ENCODE measurements at regions not wholly inside any gene's neighbourhood (a gene's known extent, or its start where the extent isn't known, plus 50 kb on each side); places are given as distances from the start of the nearest gene placed in this dataset.

DNA sequence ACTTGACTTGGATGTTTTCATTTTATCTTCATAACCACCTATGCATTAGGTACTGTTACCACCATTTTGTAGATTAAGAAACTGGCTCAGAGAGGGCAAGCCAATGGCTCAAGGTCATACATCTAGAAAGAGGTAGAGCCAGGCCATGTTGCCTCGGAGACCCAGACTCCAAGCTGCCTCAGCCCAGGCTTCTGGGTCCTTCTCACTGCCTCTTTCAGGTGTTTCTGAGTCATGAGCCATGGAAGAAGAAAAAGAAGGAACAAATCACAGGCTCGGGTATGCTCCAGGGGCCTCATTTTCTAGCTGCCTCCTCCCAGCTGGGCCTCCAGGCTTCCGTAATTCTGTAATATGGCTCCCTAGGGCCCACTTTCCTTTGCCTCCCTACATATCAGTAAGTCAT is 226.5 kb upstream of the TOPAZ1 start:
- no peaks in the 10 kb centered on the region for H3K36me3 ChIP-seq (ENCODE audit: control insufficient read depth, low read depth, low read length)
- H3K4me1 ChIP-seq (ENCODE audit: control insufficient read depth, low read depth, low read length): peaks cover 15% of the 10 kb centered on the region
- no peak overlapping the region for H3K4me3 ChIP-seq (ENCODE audit: low read length)
- H3K27ac ChIP-seq (ENCODE audit: low read length): no peak overlapping the region
- H3K27me3 ChIP-seq (ENCODE audit: control insufficient read depth, insufficient read depth, low read length): no peaks in the 10 kb centered on the region
- H3K9me3 ChIP-seq (ENCODE audit: control insufficient read depth, low read depth, low read length): no peaks in the 10 kb centered on the region
- H3K9ac ChIP-seq (ENCODE audit: low read length): no peak overlapping the region

DNA sequence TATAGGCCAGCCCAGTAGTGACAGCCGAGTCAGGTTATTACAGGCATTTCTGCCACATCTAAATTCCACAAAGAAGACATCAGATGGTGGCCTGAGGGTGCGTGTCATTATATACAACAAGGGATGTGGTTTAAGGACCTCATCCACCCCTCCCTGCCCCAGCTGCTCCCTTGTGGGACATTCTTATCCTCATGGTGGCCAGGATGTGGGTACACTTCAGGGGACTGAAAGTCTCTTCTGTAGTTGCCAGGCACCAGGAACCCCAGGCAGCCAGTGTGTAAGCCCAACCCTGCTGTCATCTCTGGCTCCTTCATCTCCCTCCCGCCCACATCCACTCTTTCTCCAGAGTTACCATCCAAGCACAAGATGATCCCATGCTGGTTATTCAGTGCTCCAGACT is 224.9 kb upstream of the TOPAZ1 start:
- Histone ChIP-seq H3K9me3 (ENCODE audit: control insufficient read depth, low read depth, low read length) (no peaks in the 10 kb centered on the region), H3K4me3 (ENCODE audit: low read length) (no peak overlapping the region), H3K9ac (ENCODE audit: low read length) (no peak overlapping the region), H3K27ac (ENCODE audit: low read length) (no peak overlapping the region), H3K4me1 (ENCODE audit: control insufficient read depth, low read depth, low read length) (peaks cover 28% of the 10 kb centered on the region), H3K27me3 (ENCODE audit: control insufficient read depth, insufficient read depth, low read length) (peaks cover 16% of the 10 kb centered on the region), H3K36me3 (ENCODE audit: control insufficient read depth, low read depth, low read length) (no peaks in the 10 kb centered on the region)

DNA sequence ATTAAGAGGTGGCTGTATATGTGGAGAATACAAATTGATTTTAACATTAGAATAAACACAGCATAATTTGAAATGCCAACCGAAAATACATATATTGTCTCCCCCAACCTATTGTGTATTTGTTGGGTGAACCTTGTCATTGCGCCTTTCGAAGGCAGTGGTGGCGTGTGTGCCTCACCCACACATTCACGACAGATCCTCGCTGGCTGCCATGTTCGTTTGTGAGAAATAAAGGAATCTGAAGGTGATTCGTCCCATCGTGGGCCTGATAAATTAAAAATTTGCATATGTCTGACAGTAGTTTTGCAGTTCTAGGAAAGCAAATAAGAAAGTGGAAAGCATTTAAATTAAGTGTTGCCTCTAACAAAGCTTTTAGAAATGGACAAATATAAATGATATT is 222.8 kb upstream of the TOPAZ1 start:
- peaks cover 34% of the 10 kb centered on the region for H3K27me3 ChIP-seq (ENCODE audit: control insufficient read depth, insufficient read depth, low read length)
- no peak overlapping the region for H3K4me3 ChIP-seq (ENCODE audit: low read length)
- H3K4me1 ChIP-seq (ENCODE audit: control insufficient read depth, low read depth, low read length): peaks cover 33% of the 10 kb centered on the region
- peak overlapping the region; percentile 11 for H3K9ac ChIP-seq (ENCODE audit: low read length)
- H3K9me3 ChIP-seq (ENCODE audit: control insufficient read depth, low read depth, low read length): no peaks in the 10 kb centered on the region
- H3K27ac ChIP-seq (ENCODE audit: low read length): no peak overlapping the region
- H3K36me3 ChIP-seq (ENCODE audit: control insufficient read depth, low read depth, low read length): no peaks in the 10 kb centered on the region

DNA sequence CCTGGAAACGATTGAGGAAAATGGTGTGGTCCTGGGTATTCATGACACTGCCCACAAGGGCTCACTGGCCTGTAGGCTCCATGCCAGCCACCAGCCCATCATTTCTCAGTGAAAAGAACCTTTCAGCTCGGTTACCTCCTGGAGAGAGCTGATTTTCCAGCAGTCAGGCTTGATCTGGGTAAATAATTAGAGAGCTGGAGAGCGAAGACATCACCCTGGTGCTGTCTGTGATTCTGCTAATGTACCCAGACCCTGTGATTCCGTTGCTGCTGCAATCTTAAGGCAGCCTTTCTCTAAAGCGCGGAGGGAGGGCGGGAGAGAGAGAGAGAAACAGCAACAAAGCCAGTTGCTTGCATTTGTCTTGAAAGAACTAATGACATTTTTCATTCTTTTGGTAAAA is 221.9 kb upstream of the TOPAZ1 start:
- peak overlapping the region; percentile 5 for H3K4me3 ChIP-seq (ENCODE audit: low read length)
- no peaks in the 10 kb centered on the region for H3K36me3 ChIP-seq (ENCODE audit: control insufficient read depth, low read depth, low read length)
- H3K9ac ChIP-seq (ENCODE audit: low read length): peak overlapping the region; percentile 11
- H3K4me1 ChIP-seq (ENCODE audit: control insufficient read depth, low read depth, low read length): peaks cover 33% of the 10 kb centered on the region
- H3K27ac ChIP-seq (ENCODE audit: low read length): no peak overlapping the region
- peaks cover 34% of the 10 kb centered on the region for H3K27me3 ChIP-seq (ENCODE audit: control insufficient read depth, insufficient read depth, low read length)
- H3K9me3 ChIP-seq (ENCODE audit: control insufficient read depth, low read depth, low read length): no peaks in the 10 kb centered on the region

DNA sequence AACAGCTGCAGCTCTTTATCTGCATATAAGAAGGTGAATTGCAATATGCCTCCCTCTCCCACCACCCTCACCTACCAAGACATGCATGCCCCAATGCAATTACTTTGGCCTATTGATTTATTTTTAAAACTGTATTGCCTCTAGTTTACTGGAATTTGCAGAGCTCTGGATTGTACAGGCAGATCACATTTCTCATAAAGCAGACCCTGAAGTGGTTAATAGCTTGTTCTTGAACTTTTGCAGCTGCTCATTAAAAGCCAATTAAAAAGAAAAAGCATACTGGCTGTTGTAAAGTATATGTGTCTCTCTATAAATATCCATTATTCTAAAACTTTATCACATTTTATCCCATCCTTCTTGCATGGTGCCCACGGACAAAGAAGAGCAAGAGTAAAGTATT is 221.5 kb upstream of the TOPAZ1 start:
- Histone ChIP-seq H3K4me3 (ENCODE audit: low read length) (peak overlapping the region; percentile 5), H3K9ac (ENCODE audit: low read length) (no peak overlapping the region), H3K36me3 (ENCODE audit: control insufficient read depth, low read depth, low read length) (no peaks in the 10 kb centered on the region), H3K27ac (ENCODE audit: low read length) (no peak overlapping the region), H3K27me3 (ENCODE audit: control insufficient read depth, insufficient read depth, low read length) (peaks cover 34% of the 10 kb centered on the region), H3K9me3 (ENCODE audit: control insufficient read depth, low read depth, low read length) (no peaks in the 10 kb centered on the region), H3K4me1 (ENCODE audit: control insufficient read depth, low read depth, low read length) (peaks cover 33% of the 10 kb centered on the region)

DNA sequence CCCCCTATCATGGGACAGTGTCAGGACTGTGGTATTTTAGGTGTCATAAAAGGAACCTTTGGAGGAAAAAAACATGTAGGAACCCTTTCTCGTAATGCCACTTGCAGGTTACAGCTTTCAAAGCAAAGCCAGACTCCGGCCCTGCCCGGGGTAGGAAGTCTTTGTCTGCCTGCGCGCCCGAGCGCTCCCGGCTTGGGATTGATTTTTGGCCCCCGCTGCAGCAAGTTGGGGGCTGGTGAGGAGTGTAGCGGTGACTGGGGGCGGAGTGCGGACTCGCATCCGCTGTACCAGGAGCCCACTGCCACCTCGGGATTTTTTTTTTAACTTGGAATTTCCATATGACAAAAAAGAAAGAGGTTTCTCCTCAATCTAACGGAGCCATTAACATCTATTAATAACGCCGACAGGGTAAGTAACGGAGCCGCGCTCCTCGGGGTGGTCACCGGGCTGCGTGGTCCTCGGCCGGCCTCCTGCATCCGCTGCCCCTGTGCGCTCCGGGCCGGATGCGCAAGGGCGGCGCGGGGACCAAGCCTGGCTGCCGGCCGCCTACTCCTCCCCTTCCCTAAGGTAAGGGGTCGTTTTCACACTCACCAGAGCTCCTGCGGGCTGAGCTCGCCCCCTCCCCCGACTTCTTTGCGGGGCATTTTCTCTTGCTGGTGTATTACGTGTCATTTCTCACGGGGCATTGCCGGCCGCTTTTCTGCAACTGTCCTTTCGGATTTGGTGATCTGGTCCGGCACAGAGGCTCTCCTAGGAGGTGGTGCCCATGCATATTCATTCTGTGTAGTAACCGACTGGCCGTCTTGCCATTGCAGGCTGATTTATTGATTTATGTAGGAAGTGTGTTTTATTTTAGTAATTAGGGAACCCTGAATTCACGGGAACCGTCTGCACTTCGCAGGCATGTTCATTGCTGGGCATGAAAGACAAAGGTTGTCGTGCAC is 219.8 kb upstream of the TOPAZ1 start:
- Histone ChIP-seq H3K9ac (ENCODE audit: low read length) (no peak overlapping the region), H3K27ac (ENCODE audit: low read length) (no peak overlapping the region), H3K27me3 (ENCODE audit: control insufficient read depth, insufficient read depth, low read length) (peaks cover 34% of the 10 kb centered on the region), H3K9me3 (ENCODE audit: control insufficient read depth, low read depth, low read length) (no peaks in the 10 kb centered on the region), H3K36me3 (ENCODE audit: control insufficient read depth, low read depth, low read length) (no peaks in the 10 kb centered on the region), H3K4me1 (ENCODE audit: control insufficient read depth, low read depth, low read length) (peaks cover 33% of the 10 kb centered on the region), H3K4me3 (ENCODE audit: low read length) (peak overlapping the region; percentile 72)

DNA sequence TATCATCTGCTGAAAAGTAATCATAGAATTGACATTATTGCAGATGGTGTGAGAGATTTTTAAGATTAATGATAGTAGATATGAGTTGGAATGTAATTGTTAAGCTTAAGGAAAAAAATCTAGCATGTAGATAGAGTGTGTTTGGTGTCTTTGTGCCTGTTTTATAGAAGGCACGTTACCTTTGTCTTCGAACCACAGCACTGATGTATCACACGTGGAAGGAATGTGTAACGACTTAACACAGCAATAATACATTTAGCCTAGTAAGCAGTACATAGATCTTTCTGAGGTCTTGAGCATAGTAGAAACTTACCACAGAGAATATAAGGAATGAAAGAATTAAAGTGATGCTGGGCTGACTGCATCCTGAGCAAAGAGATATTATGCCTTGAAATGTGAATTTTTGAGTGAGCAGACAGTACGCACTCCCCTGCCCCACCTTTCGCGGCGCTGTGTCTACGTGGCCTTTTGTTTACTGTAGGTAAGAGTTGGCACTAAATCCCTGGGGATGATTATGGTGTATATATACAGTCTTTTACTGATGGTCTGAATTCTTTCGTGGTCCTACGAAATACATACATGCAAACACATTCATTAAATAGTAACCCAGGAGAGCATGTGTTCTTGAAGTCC is 217.6 kb upstream of the TOPAZ1 start:
- Histone ChIP-seq H3K9me3 (ENCODE audit: control insufficient read depth, low read depth, low read length) (no peaks in the 10 kb centered on the region), H3K36me3 (ENCODE audit: control insufficient read depth, low read depth, low read length) (no peaks in the 10 kb centered on the region)

DNA sequence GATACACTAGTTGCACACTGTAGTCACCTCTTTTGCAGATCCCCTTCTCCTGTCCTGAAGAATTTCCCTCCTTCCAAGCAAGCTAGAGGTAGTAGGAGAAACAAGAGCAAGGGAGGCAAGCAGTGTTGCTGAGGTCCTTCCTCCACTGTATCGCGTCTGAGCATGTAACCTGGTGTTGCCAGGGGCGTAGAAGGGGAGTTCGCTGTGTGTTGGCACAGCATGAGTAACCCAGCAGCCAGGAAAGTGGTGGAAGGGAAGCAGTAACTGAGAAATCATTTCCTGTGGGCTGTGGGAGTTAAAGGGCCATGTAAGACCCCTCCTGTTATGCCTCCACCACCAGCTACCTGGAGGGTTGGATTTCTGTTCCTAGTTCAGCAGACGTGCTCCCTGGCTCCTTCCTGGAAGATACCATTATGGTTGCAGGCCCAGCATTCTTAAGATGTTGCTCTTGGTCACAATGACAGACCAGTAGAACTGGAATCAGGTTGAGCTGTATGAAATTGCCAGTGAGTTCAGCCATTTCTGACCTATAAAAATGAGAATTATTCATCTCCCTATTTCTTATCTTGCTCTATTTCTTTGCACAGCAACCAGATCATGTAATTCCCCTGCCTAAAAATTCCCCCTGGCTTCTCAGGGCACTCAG is 215.3 kb upstream of the TOPAZ1 start:
- H3K27ac ChIP-seq (ENCODE audit: low read length): no peak overlapping the region
- no peak overlapping the region for H3K9ac ChIP-seq (ENCODE audit: low read length)
- H3K9me3 ChIP-seq (ENCODE audit: control insufficient read depth, low read depth, low read length): no peaks in the 10 kb centered on the region
- peaks cover 17% of the 10 kb centered on the region for H3K4me1 ChIP-seq (ENCODE audit: control insufficient read depth, low read depth, low read length)
- peaks cover 23% of the 10 kb centered on the region for H3K27me3 ChIP-seq (ENCODE audit: control insufficient read depth, insufficient read depth, low read length)
- no peaks in the 10 kb centered on the region for H3K36me3 ChIP-seq (ENCODE audit: control insufficient read depth, low read depth, low read length)
- no peak overlapping the region for H3K4me3 ChIP-seq (ENCODE audit: low read length)

More for the DNA sequence above, 217.6 kb upstream of the TOPAZ1 start:
- Histone ChIP-seq H3K4me3 (ENCODE audit: low read length) (no peak overlapping the region), H3K27me3 (ENCODE audit: control insufficient read depth, insufficient read depth, low read length) (peaks cover 34% of the 10 kb centered on the region), H3K27ac (ENCODE audit: low read length) (no peak overlapping the region), H3K4me1 (ENCODE audit: control insufficient read depth, low read depth, low read length) (peaks cover 30% of the 10 kb centered on the region), H3K9ac (ENCODE audit: low read length) (no peak overlapping the region)

DNA sequence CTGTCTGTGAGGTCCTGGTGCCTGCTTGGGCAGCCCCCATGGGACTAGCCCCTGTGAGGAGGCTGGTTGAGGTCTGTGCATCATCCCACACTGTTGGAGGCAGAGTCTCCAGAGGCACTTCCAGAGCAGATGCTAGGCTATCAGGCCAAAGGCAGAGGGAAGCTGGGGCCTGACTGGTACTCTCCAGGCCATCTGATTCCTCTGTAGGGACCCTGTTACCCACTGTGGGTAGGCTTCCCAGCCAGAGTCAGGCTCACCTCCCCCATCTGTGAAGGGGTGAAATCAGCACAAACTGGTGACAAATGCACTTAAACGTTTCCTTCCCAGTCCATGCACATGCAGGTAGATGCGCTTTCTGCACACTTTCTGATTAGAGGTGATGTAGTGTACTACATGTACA is 212.6 kb upstream of the TOPAZ1 start:
- Histone ChIP-seq H3K27me3 (ENCODE audit: control insufficient read depth, insufficient read depth, low read length) (no peaks in the 10 kb centered on the region), H3K27ac (ENCODE audit: low read length) (no peak overlapping the region)

DNA sequence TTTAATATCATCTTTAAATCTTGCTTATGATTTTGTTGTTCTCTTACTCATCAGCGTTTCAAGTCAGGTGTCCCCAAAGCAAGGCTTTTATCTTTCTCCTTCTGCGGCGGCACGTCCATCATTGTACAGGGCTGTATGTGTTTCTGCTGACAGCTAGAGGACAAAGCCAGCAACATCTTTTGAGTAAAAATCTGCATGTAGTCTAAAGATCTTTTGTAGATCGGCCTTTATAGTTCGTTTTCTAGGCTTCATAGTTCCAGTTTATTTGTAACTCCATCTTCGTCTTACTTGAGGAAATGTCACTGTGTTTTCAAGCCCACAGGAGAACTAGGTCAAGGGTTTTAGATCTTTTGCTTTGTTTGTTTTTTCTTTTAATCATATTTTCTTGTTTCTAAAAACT is 211.4 kb upstream of the TOPAZ1 start:
- H3K4me3 ChIP-seq (ENCODE audit: low read length): no peak overlapping the region

More for the DNA sequence above, 212.6 kb upstream of the TOPAZ1 start:
- H3K4me1 ChIP-seq (ENCODE audit: control insufficient read depth, low read depth, low read length): peaks cover 13% of the 10 kb centered on the region
- H3K4me3 ChIP-seq (ENCODE audit: low read length): no peak overlapping the region
- no peak overlapping the region for H3K9ac ChIP-seq (ENCODE audit: low read length)
- H3K9me3 ChIP-seq (ENCODE audit: control insufficient read depth, low read depth, low read length): no peaks in the 10 kb centered on the region
- no peaks in the 10 kb centered on the region for H3K36me3 ChIP-seq (ENCODE audit: control insufficient read depth, low read depth, low read length)

DNA sequence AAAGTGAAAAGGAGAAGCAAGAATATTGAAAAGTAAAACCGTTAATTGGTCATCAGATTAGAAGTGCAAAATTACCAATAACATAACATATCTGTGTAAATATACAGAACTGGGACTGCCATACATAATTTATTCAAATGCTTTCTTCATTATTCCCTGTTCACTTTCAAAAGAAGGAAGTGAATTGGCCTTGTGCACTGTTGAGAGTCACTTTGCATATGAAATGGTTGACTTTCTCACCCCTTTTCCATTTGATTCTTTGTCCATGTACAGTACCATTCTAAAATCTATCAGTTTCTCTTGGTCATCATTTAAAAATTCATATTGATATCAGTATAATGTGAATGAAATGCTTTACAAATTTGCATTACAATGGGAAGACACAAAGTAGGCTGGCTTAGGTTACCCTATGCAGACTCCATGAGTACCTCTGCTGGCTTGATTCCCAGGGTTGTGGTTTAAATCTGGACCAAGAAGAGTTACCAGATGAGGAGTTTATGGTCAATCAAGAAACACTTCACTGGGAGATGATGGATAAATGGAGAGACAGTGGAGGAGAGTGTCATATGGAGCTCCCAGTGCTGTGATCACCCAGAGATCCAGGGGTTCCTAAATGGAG is 210.9 kb upstream of the TOPAZ1 start:
- Histone ChIP-seq H3K36me3 (ENCODE audit: control insufficient read depth, low read depth, low read length) (no peaks in the 10 kb centered on the region), H3K9me3 (ENCODE audit: control insufficient read depth, low read depth, low read length) (no peaks in the 10 kb centered on the region), H3K9ac (ENCODE audit: low read length) (no peak overlapping the region)

More for the DNA sequence above, 211.4 kb upstream of the TOPAZ1 start:
- H3K27me3 ChIP-seq (ENCODE audit: control insufficient read depth, insufficient read depth, low read length): no peaks in the 10 kb centered on the region
- H3K36me3 ChIP-seq (ENCODE audit: control insufficient read depth, low read depth, low read length): no peaks in the 10 kb centered on the region
- H3K27ac ChIP-seq (ENCODE audit: low read length): no peak overlapping the region
- peaks cover 13% of the 10 kb centered on the region for H3K4me1 ChIP-seq (ENCODE audit: control insufficient read depth, low read depth, low read length)
- no peaks in the 10 kb centered on the region for H3K9me3 ChIP-seq (ENCODE audit: control insufficient read depth, low read depth, low read length)
- no peak overlapping the region for H3K9ac ChIP-seq (ENCODE audit: low read length)

More for the DNA sequence above, 210.9 kb upstream of the TOPAZ1 start:
- Histone ChIP-seq H3K27me3 (ENCODE audit: control insufficient read depth, insufficient read depth, low read length) (no peaks in the 10 kb centered on the region), H3K4me3 (ENCODE audit: low read length) (no peak overlapping the region), H3K27ac (ENCODE audit: low read length) (no peak overlapping the region), H3K4me1 (ENCODE audit: control insufficient read depth, low read depth, low read length) (peaks cover 13% of the 10 kb centered on the region)

All from iPS-18a (cell line).